Testis (tissue), 2 donors: ENCODE measurements at regions not wholly inside any gene's neighbourhood (a gene's known extent, or its start where the extent isn't known, plus 50 kb on each side); places are given as distances from the start of the nearest gene placed in this dataset.

ENCODE experiments used
- DNase-seq: peaks from one replicate; pipeline ENCODE4 v3.0.0-alpha.2; 2019
- H3K27ac ChIP-seq, 2 donors: fragments of 200-600 bp; sonication (generic); one replicate each; pipeline ENCODE4 v1.5.1; 2019
- H3K27me3 ChIP-seq: fragments of 200-600 bp; sonication (generic); one replicate; pipeline ENCODE4 v1.5.1; 2019
- H3K36me3 ChIP-seq: fragments of 200-600 bp; sonication (generic); one replicate; pipeline ENCODE4 v1.5.1; 2017; ENCODE audit warnings: low read depth; ENCODE audit errors: missing control alignments
- H3K4me1 ChIP-seq: fragments of 200-600 bp; sonication (generic); one replicate; pipeline ENCODE4 v1.5.1; 2019
- H3K4me3 ChIP-seq, 2 donors: fragments of 200-600 bp; sonication (generic); one replicate each; pipeline ENCODE4 v1.5.1; 2017 to 2019
- H3K9me3 ChIP-seq: fragments of 200-600 bp; sonication (generic); one replicate; pipeline ENCODE4 v1.5.1; 2017
- CTCF ChIP-seq, 3 experiments: fragments of 450-650 bp in 2 of 3; fragments of 200-600 bp in 1 of 3; sonication (generic) in 1 of 3; IDR thresholded peaks; one replicate each; pipeline ENCODE4 v1.5.1; 2016 to 2019; ENCODE audit warnings: antibody characterized with exemption in 3 of 3, mild to moderate bottlenecking in 2 of 3, moderate library complexity in 1 of 3
- POLR2A ChIP-seq: fragments of 450-650 bp; IDR thresholded peaks from one replicate; pipeline ENCODE4 v1.6.1; 2017; ENCODE audit warnings: antibody characterized with exemption, mild to moderate bottlenecking, moderate library complexity
- WGBS, 2 donors: methylation state at CpG; one replicate each; pipeline ENCODE4 v1.1.5; 2018; 5-methylcytosine and 5-hydroxymethylcytosine counted together
- intact Hi-C: fragments of 100-400 bp; cut with DNase I; formaldehyde crosslinking; loops from one replicate; pipeline ENCODE4 v1.15.1; 2023; ENCODE audit warnings: low total_unique reads

DNA sequence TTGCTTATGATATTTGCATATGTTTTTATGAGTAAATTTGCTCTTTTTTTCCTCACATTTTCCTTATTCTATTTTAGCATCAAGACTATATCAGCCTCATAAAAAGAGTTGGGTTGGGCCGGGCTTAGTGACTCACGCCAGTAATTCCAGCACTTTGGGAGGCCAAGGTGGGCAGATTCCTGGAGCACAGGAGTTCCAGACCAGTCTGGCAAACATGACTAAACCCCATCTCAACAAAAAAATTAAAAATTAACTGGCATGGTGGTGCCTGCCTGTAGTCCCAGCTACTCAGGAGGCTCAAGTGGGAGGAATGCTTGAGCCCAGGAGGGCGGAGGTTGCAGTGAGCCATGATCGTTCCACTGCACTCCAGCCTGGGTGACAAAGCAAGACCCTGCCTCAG lies 148.8 kb upstream of the ANO5 start:
- H3K27ac ChIP-seq: no peak overlapping the region
- H3K4me1 ChIP-seq: no peaks in the 10 kb centered on the region
- H3K4me3 ChIP-seq: no peak overlapping the region
- H3K27me3 ChIP-seq: no peaks in the 10 kb centered on the region
- H3K9me3 ChIP-seq: no peaks in the 10 kb centered on the region
- no peaks in the 10 kb centered on the region for H3K36me3 ChIP-seq
- no peak for DNase-seq
- TF ChIP-seq POLR2A: no peak
- TF ChIP-seq CTCF (IDR thresholded peaks at IDR 0.05): no peak
- intact Hi-C loops: no loop called here
- 86 to 96% methylated on average over 4 of the region's 4 CpGs for WGBS, 2 donors

GRCh38 chr11:22049276-22049675 lies 143.6 kb upstream of the ANO5 start:
- H3K27me3 ChIP-seq: no peaks in the 10 kb centered on the region
- TF ChIP-seq CTCF (IDR thresholded peaks at IDR 0.05): no peak
- TF ChIP-seq POLR2A: no peak
- intact Hi-C loops: no loop called here
- no peaks in the 10 kb centered on the region for H3K4me1 ChIP-seq
- DNase-seq: no peak
- WGBS, 2 donors: 69 to 93% methylated on average over 1 of the region's 1 CpG
- H3K27ac ChIP-seq: no peak overlapping the region
- H3K9me3 ChIP-seq: no peaks in the 10 kb centered on the region
- H3K4me3 ChIP-seq: no peak overlapping the region
- no peaks in the 10 kb centered on the region for H3K36me3 ChIP-seq

GRCh38 chr11:22065472-22065871 lies 127.4 kb upstream of the ANO5 start:
- Histone ChIP-seq H3K9me3 (no peaks in the 10 kb centered on the region), H3K27me3 (no peaks in the 10 kb centered on the region), H3K36me3 (no peaks in the 10 kb centered on the region), H3K4me1 (no peaks in the 10 kb centered on the region), H3K27ac (no peak overlapping the region), H3K4me3 (no peak overlapping the region)
- TF ChIP-seq POLR2A (no peak), CTCF (IDR thresholded peaks at IDR 0.05) (no peak)
- intact Hi-C loops: no loop called here
- DNase-seq: no peak
- 70 to 91% methylated on average over 1 of the region's 1 CpG for WGBS, 2 donors

DNA sequence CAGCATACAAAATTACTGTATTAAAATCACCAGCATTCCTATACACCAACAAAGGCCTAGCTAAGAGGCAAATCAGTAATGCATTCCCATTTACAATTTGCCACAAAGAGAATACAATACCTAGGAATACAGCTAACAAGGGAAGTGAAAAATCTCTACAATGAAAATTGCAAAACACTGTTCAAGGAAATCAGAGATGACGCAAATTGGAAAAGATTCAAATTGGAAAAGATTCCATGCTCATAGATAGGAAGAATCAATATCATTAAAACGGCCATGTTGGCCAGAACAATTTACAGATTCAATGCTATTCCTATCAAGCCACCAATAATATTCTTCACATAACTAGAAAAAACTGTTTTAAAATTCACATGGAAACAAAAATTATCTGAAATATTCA lies 123.0 kb upstream of the ANO5 start:
- no peak for DNase-seq
- Histone ChIP-seq H3K36me3 (no peaks in the 10 kb centered on the region), H3K9me3 (no peaks in the 10 kb centered on the region), H3K27ac (no peak overlapping the region), H3K27me3 (no peaks in the 10 kb centered on the region), H3K4me1 (no peaks in the 10 kb centered on the region), H3K4me3 (no peak overlapping the region)
- no peak for TF ChIP-seq POLR2A
- TF ChIP-seq CTCF (IDR thresholded peaks at IDR 0.05): no peak
- 79 to 81% methylated on average over 2 of the region's 2 CpGs for WGBS, 2 donors
- intact Hi-C loops: no loop called here

GRCh38 chr11:22076271-22076930 lies 116.5 kb upstream of the ANO5 start:
- H3K27ac ChIP-seq: no peak overlapping the region
- WGBS, 2 donors: 74 to 86% methylated on average over 5 of the region's 5 CpGs
- TF ChIP-seq POLR2A (no peak), CTCF (IDR thresholded peaks at IDR 0.05) (no peak)
- no peak overlapping the region for H3K4me3 ChIP-seq
- no peaks in the 10 kb centered on the region for H3K4me1 ChIP-seq
- DNase-seq: no peak
- H3K36me3 ChIP-seq: no peaks in the 10 kb centered on the region
- intact Hi-C loops: no loop called here
- H3K27me3 ChIP-seq: no peaks in the 10 kb centered on the region
- no peaks in the 10 kb centered on the region for H3K9me3 ChIP-seq
